ENCODE measurements at regions not wholly inside any gene's neighbourhood (a gene's known extent, or its start where the extent isn't known, plus 50 kb on each side); places are given as distances from the start of the nearest gene placed in this dataset.

- BruUV-seq (replicated peaks): no TSS peak
- CTCF ChIA-PET: interaction anchor here (0.9 to 2.0 kb wide), 3 partner anchors 11 to 35 kb away, joined by 3 to 6 read pairs (median 3); no protein-coding TSS in a partner anchor
- DNase-seq (ENCODE audit: low read depth, low spot score): no peak
These were observed 112.3 kb upstream of the RPS6KA2 start for GRCh38 chr6:166739117-166739975.

More at GRCh38 chr6:166739117-166739975, 112.3 kb upstream of the RPS6KA2 start:
- POLR2A ChIA-PET: no interaction called here
- no peaks in the 10 kb centered on the region for H3K79me2 ChIP-seq (ENCODE audit: control insufficient read depth, insufficient read depth, low read length)
- H4K20me1 ChIP-seq (replicated peaks; ENCODE audit: control insufficient read depth, extremely low read depth, insufficient read depth, low read length): no peaks in the 10 kb centered on the region
- no peaks in the 10 kb centered on the region for H3K9me1 ChIP-seq (replicated peaks; ENCODE audit: control insufficient read depth, extremely low read depth, insufficient read depth, low read length)
- no peak for FAIRE-seq
- no peak overlapping the region for H3K9ac ChIP-seq (replicated peaks; ENCODE audit: extremely low read depth, insufficient read depth, low read length)
- H3K4me2 ChIP-seq (ENCODE audit: insufficient read depth, low read length): no peak overlapping the region
- peaks cover 10% of the 10 kb centered on the region for H3K4me1 ChIP-seq (ENCODE audit: control insufficient read depth, extremely low read depth, insufficient read depth, low read length)
- intact Hi-C loops (cut with micrococcal nuclease) (no loop called here), dilution Hi-C loops (cut with MboI; ENCODE audit: extremely low pct_ligation_motif_present, low sequenced_read_pairs) (no loop called here)
- H3K36me3 ChIP-seq (ENCODE audit: control insufficient read depth in 2 of 2, extremely low read depth in 1 of 2, insufficient read depth in 2 of 2, low read length in 2 of 2): no peaks in the 10 kb centered on the region
- H3K27me3 ChIP-seq (ENCODE audit: control insufficient read depth in 2 of 2, insufficient read depth in 2 of 2, low read length in 2 of 2): no peaks in the 10 kb centered on the region
- H3K9me3 ChIP-seq (replicated peaks; ENCODE audit: control insufficient read depth, insufficient read depth, low read length): no peaks in the 10 kb centered on the region
- H3K4me3 ChIP-seq (replicated peaks in 1 of 3; ENCODE audit: insufficient read depth in 1 of 3, low read depth in 1 of 3, low read length in 3 of 3): no peak overlapping the region
- TF ChIP-seq POLR2A (IDR thresholded peaks at IDR 0.05; ENCODE audit: low read depth, low read length): no peak
- no peak for TF ChIP-seq MAX (IDR thresholded peaks at IDR 0.05; ENCODE audit: insufficient read depth, insufficient read length)
- TF ChIP-seq CTCF (IDR thresholded peaks at IDR 0.05; ENCODE audit: extremely low read depth in 1 of 2, insufficient read depth in 1 of 2, low read depth in 1 of 2, low read length in 2 of 2): no peak
- no peak for TF ChIP-seq FOS (IDR thresholded peaks at IDR 0.05; ENCODE audit: borderline replicate concordance, insufficient read depth, low read length)
- no peak for TF ChIP-seq POLR2AphosphoS5 (IDR thresholded peaks at IDR 0.05; ENCODE audit: insufficient read depth, low read depth, low read length)
- TF ChIP-seq JUN (IDR thresholded peaks at IDR 0.05; ENCODE audit: borderline replicate concordance, insufficient read depth, insufficient read length, low read depth): no peak
- no peak for TF ChIP-seq GATA2 (IDR thresholded peaks at IDR 0.05; ENCODE audit: insufficient read depth, insufficient read length, low read depth, low read length)
- TF ChIP-seq MYC (IDR thresholded peaks at IDR 0.05; ENCODE audit: low read depth, low read length): no peak
- TF ChIP-seq EZH2 (IDR thresholded peaks at IDR 0.05; ENCODE audit: borderline replicate concordance, low read depth, low read length, severe bottlenecking): no peak
- H3K27ac ChIP-seq (ENCODE audit: insufficient read depth, low read depth, low read length): no peak overlapping the region
- H2AFZ ChIP-seq (ENCODE audit: low read depth, low read length): no peak overlapping the region

Measured in endothelial cell of umbilical vein (primary cell).